HG03039 (cell line): ENCODE measurements at regions not wholly inside any gene's neighbourhood (a gene's known extent, or its start where the extent isn't known, plus 50 kb on each side); places are given as distances from the start of the nearest gene placed in this dataset.
"Not testable (repeated sequence)": the region's sequence is repeated elsewhere in the genome, so short reads cannot be mapped to it uniquely, and the experiment has no call there.

Experiments used
- ATAC-seq: cut with Tn5 transposase; IDR thresholded peaks from one replicate; pipeline ENCODE4 v1.9.1; 2021; ENCODE audit warnings: mild to moderate bottlenecking, moderate library complexity; ENCODE audit not compliant: unreplicated experiment

- no peak for ATAC-seq
Measured at GRCh38 chr15:35211240-35211902, 126.3 kb upstream of the NANOGP8 start.

GRCh38 chr15:35210370-35210769, 125.3 kb upstream of the NANOGP8 start:
- no peak for ATAC-seq

GRCh38 chr15:35209838-35210237, 124.7 kb upstream of the NANOGP8 start:
- no peak for ATAC-seq

- ATAC-seq = no peak
Measured at GRCh38 chr15:35208353-35208752, 123.3 kb upstream of the NANOGP8 start.

GRCh38 chr15:35206060-35206675, 121.1 kb upstream of the NANOGP8 start:
- no peak for ATAC-seq

- no peak for ATAC-seq
Measured at GRCh38 chr15:35198197-35198596, 113.1 kb upstream of the NANOGP8 start.

GRCh38 chr15:35197754-35198153, 112.7 kb upstream of the NANOGP8 start:
- ATAC-seq = no peak

- no peak for ATAC-seq
Measured at GRCh38 chr15:35197306-35197705, 112.2 kb upstream of the NANOGP8 start.

- ATAC-seq = no peak
Measured at GRCh38 chr15:35196273-35196672, 111.2 kb upstream of the NANOGP8 start.

- no peak for ATAC-seq
Measured at GRCh38 chr15:35195649-35196048, 110.6 kb upstream of the NANOGP8 start.

- no peak for ATAC-seq
Measured at GRCh38 chr15:35195031-35195430, 109.9 kb upstream of the NANOGP8 start.

GRCh38 chr15:35194296-35194695, 109.2 kb upstream of the NANOGP8 start:
- ATAC-seq = no peak

GRCh38 chr15:35191783-35192182, 106.7 kb upstream of the NANOGP8 start:
- no peak for ATAC-seq

GRCh38 chr15:35186346-35186745, 101.3 kb upstream of the NANOGP8 start:
- no peak for ATAC-seq

GRCh38 chr15:35184646-35185045, 99.6 kb upstream of the NANOGP8 start:
- no peak for ATAC-seq

GRCh38 chr15:35182841-35183479, 97.9 kb upstream of the NANOGP8 start:
- no peak for ATAC-seq

- peak; percentile 84 for ATAC-seq
Measured at GRCh38 chr15:35181538-35181937, 96.4 kb upstream of the NANOGP8 start.

- ATAC-seq = no peak
Measured at GRCh38 chr15:35179739-35180138, 94.6 kb upstream of the NANOGP8 start.

- not testable (repeated sequence) for ATAC-seq
Measured at GRCh38 chr15:35178186-35178585, 93.1 kb upstream of the NANOGP8 start.

GRCh38 chr15:35174948-35175347, 89.9 kb upstream of the NANOGP8 start:
- ATAC-seq = no peak

- no peak for ATAC-seq
Measured at GRCh38 chr15:35173444-35174118, 88.5 kb upstream of the NANOGP8 start.

- ATAC-seq = no peak
Measured at GRCh38 chr15:35170207-35170606, 85.1 kb upstream of the NANOGP8 start.
